Sciatic nerve (tissue), 2 donors: ENCODE measurements at regions not wholly inside any gene's neighbourhood (a gene's known extent, or its start where the extent isn't known, plus 50 kb on each side); places are given as distances from the start of the nearest gene placed in this dataset.
"Not testable (repeated sequence)": the region's sequence is repeated elsewhere in the genome, so short reads cannot be mapped to it uniquely, and the experiment has no call there.

ENCODE experiments used
- ATAC-seq: fragments of 200-7000 bp; cut with Tn5 transposase; one replicate; pipeline ENCODE4 v1.9.1; 2020; ENCODE audit warnings: mild to moderate bottlenecking, moderate library complexity
- DNase-seq: peaks from one replicate; pipeline ENCODE4 v3.0.0-alpha.2; 2020; ENCODE audit warnings: low spot score
- intact Hi-C: fragments of 100-400 bp; cut with DNase I; formaldehyde crosslinking; loops from one replicate; pipeline ENCODE4 v1.14.2; 2022
- donor health status: DM: no; HTN: no; CAD: no.
- donor health status: DM: no; HTN: no; CAD: no.

DNA sequence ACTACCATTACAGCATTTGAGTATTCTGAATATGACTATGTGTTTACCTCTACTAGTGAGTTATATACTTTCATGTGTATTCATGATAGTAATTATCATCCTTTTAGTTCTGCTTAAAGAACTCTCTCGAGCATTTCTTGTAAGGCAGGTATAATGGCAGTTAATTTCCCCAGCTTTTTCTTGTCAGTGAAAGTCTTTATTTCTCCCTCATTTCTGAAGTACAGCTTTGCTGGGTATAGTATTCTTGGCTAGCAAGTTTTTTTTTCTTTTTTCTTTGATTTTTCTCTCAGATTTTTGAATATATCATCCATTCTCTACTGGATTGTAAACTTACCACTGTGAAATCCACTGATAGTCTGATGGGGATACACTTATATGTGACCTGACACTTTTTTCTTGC, 165.9 kb upstream of the ARHGAP5 start:
- intact Hi-C loops: no loop called here
- DNase-seq (no peak), ATAC-seq (no peak)

DNA sequence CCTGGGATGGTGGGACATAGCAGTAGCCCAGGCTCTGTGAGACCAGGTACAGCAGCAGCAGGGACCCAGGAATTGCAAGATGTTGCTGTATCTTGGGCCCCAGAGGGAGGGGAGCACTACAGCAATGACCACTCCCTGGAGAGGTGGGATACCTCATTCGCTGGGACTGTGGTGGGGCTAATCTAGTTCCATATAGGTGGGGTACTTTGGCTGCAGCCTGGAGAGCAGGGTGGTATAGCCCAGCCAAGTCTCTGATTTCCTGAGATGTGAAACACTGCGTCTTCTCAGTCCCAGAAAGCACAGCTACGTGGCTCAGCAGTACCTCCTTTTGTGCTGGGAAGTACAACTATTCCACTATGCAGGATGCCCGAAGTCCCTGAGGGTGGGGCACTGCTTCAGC, 163.7 kb upstream of the ARHGAP5 start:
- no peak for DNase-seq
- intact Hi-C loops: no loop called here
- ATAC-seq: no peak

- ATAC-seq, DNase-seq, intact Hi-C loops: not testable (repeated sequence)
Observed at GRCh38 chr14:31918289-31918688, 158.8 kb upstream of the ARHGAP5 start.

DNA sequence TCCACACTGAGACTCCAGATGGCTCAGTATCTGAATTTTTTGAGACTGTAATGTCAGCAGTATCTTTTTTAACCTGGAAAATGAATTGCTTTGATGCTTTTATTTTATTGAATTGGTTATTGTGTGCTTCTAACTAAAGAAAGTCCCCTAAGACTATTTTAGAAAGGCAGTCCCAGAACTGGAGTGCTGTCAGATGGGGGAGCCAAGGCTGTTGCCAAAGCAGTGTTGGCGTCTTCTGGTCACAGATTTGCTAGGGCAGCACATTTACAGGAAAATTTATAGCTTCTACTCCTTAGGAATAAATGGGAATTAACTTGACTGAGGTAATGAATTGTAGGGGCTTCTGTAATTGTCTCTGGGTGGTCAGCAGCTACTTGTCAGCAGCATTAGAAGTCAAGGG, 157.1 kb upstream of the ARHGAP5 start:
- no peak for ATAC-seq
- DNase-seq: no peak
- intact Hi-C loops: no loop called here

GRCh38 chr14:31920989-31921650, 156.0 kb upstream of the ARHGAP5 start:
- intact Hi-C loops: no loop called here
- ATAC-seq: no peak
- no peak for DNase-seq

GRCh38 chr14:31921721-31922120, 155.4 kb upstream of the ARHGAP5 start:
- no peak for ATAC-seq
- DNase-seq: no peak
- intact Hi-C loops: no loop called here

DNA sequence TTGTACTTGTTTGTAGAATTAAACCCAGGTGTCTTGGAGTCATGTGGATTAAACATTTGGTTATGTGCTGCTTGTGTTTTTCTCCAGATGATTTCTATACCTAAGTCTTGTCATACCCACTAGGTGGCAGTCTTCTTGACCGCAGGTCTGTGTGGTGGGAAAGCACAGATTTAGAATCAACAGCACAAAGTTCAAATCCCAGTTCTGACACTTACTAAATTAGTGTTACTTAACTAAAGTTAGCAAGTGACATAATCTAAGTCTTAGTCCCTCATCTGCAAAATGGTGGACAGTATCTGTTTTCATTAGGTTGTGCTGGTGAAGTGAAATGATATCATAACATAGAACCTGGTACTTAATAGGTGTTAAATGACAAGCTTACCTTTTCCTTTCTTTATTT, 151.0 kb upstream of the ARHGAP5 start:
- peak; percentile 45 for ATAC-seq
- intact Hi-C loops: no loop called here
- no peak for DNase-seq

DNA sequence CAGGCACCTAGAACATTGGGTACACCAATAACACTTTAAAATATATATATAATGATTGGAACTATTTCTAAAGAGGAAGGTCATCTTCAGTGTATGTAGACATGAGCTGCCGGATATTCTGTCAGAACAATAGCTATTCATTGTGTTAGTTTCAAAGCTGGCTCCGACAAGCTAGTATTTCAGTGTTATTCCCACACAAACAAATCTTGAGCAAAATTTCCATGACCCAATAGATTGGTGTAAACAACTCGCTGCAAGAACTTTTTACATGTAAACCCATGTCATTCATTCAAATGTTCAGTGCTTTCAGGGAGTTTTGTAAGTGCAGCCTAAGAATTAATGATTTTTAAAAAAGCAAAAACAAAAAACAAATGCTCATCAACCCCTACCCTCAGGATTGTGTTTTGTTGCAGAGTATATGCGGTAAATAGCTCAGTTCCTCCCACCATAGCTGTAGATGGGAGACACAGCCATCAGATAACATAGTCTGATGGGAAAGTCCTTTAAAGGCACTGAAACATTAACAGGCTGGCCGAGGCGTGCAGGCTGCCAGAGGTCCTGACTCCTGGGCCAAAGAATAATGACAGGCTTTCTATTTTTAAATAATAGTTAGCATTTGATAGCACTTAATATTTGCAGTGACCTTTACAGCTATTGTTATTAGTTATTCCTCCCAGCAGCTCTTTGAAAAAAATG, 150.3 kb upstream of the ARHGAP5 start:
- intact Hi-C loops: no loop called here
- no peak for DNase-seq
- ATAC-seq: peak; percentile 59

DNA sequence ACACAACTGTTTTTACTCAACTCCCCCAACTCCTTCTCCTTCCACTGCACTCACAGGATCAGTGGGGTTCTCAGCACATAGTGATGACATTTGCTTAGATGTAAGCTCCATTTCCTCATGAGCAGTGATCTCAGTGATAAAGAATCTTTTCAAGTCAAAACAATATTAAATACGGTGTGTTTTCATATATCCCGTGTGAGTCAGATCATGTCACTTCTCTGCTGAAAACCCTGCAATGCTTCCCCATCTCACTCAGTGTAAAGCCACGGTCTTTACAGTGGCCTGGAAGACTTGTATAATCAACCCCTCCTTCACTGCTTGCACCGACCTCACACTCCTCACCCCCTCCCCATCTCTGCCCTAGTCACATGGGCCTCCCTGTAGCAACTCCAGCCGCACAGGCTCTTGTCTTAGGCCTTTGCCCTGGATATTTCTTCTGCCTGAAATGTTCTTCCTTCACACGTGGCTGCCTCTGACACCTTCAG, 149.7 kb upstream of the ARHGAP5 start:
- intact Hi-C loops: no loop called here
- ATAC-seq: peak; percentile 78

DNA sequence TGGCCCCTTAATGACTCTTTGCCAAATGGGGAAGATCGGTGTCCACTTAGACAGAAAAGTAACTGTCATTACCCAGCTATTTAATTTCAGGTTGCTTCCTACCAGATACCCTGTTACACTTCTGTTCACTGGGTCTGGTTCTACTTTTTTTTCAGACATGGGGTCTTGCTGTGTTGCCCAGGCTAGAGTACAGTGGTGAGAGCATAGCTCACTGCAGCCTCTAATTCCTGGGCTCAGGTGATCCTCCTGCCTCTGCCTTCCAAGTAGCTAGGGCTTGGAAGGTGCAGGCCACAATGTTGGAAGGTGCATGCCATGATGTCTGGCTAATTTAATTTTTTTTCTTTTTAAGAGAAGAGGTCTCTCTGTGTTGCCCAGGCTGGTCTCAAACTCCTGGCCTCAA, 147.0 kb upstream of the ARHGAP5 start:
- ATAC-seq (no peak), DNase-seq (no peak)
- intact Hi-C loops: loop anchor here (5.0 to 10.0 kb wide), 2 partner anchors 315 to 782 kb away; no protein-coding TSS in a partner anchor

More for the DNA sequence above, 149.7 kb upstream of the ARHGAP5 start:
- DNase-seq: no peak

DNA sequence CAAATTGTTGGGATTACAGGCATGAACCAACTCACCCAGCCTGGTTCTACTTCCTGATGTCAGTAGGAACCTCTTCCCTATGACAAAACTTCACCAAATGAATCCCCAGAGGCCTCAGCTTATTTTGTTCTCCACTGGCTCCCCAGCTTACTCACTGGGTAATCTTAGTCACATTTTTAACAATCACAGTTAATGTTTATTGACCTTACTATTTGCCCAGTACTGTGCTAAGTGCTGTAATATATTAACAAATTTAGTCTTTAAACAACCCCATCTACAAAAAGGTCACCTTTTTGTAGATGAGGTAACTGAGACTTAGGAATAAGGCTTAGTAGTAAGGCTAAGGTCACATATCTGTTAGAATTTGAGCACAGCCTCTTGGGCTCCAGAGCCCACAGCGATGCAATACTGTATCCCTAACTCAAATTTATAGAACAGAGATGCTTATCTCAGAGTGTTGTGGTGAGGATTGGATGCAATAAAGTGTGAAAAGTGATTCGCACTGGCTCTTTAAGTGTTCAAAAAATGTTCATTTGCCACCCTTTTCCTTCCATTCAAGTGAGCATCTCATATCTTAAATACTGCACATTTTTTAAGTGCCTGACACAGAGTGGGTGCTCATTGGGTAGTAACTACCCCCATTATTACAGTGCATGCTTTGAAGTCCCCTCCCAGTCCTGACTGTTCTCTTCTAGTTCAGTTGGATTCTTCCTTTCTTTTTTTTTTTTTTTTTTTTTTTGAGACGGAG, 146.4 kb upstream of the ARHGAP5 start:
- DNase-seq (no peak), ATAC-seq (no peak)
- intact Hi-C loops: loop anchor here (5.0 to 10.0 kb wide), 2 partner anchors 314 to 782 kb away; no protein-coding TSS in a partner anchor

DNA sequence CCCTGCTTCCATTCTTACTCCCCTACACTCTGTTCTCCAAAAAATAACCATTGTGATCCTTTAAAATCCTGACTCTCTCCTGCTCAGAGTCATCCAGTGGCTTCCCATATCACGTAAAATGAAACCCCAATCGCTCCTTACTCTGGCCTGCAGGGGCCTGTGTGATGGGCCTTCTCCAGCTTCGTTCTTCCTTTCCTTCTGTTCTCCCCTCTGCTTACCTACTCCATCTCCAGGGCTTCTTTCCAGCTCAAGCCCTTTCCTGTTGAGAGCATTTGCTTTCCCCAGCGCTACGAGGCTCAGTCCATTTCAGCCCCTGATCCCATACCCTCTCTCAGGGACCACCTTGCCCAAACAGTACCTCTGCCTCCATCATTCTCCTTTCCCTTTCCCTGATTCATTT, 144.4 kb upstream of the ARHGAP5 start:
- ATAC-seq (no peak), DNase-seq (no peak)
- intact Hi-C loops: loop anchor here (5.0 to 10.0 kb wide), 2 partner anchors 312 to 780 kb away; no protein-coding TSS in a partner anchor

DNA sequence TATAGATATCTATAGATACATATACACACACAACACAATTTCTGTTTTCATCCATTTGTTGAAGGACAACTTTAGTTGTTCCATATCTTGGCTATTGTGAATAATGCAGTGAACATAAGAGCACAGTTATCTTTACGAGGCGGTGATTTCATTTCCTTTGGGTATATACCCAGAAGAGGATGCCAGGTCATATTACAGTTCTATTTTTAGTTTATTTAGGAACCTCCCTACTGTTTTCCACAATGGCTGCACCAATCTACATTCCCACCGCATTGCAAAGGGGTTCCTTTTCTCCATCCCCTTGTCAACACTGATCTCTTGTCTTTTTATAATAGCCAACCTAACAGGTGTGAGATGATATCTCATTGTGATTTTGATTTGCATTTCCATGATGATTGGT, 143.4 kb upstream of the ARHGAP5 start:
- intact Hi-C loops: loop anchor here (5.0 to 10.0 kb wide), 2 partner anchors 311 to 779 kb away; no protein-coding TSS in a partner anchor
- ATAC-seq: no peak
- no peak for DNase-seq

DNA sequence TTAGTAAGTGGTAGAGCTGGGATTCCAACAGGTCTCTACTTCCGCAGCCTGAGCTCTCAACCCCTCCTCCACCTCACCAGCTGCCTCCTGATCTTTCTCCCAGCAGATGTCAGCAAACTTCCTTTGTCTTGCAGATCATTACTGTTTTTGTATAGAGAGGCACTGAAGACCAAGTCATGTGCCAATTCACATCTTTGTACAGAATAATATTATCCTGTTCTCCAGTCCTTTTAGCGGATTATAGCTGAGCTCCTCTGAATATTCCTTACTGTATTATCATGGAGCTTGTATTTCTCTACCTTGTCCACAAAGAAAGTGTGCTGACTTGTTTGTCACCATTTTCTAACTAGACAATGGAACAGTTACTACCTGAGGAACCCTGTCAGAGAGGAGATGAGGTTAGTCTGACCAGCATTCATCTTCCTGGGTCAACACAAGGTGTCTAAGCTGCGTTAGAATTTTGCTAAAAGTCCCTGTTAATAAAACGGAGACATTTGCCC, 142.3 kb upstream of the ARHGAP5 start:
- intact Hi-C loops: loop anchor here (5.0 to 10.0 kb wide), 2 partner anchors 310 to 777 kb away; no protein-coding TSS in a partner anchor
- no peak for DNase-seq
- ATAC-seq: peak; percentile 91

- intact Hi-C loops: loop anchor here (10.0 kb wide), 1 partner anchor 309 kb away; no protein-coding TSS in a partner anchor
- no peak for ATAC-seq
Observed at GRCh38 chr14:31935391-31935790, 141.7 kb upstream of the ARHGAP5 start.

DNA sequence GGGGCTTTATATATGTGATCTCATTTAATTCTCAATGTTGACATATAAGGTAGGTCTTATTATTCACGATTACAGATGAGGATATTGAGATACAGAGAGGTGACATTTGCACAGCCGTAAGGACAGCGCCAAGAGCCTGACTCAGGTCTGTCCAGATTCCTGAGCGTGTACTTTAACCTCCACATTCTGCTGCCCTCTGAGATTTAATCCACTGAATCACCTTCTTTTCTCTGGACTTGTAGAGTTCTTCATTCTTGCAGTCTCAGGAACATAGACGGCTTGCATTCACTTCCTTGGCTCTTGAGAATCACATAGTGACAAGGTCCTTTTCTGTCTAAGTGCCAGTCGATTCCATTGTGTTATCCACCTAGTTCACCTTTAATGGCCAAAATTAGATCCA, 141.0 kb upstream of the ARHGAP5 start:
- intact Hi-C loops: loop anchor here (10.0 kb wide), 1 partner anchor 309 kb away; no protein-coding TSS in a partner anchor
- DNase-seq: no peak
- no peak for ATAC-seq

More at GRCh38 chr14:31935391-31935790, 141.7 kb upstream of the ARHGAP5 start:
- DNase-seq: no peak

DNA sequence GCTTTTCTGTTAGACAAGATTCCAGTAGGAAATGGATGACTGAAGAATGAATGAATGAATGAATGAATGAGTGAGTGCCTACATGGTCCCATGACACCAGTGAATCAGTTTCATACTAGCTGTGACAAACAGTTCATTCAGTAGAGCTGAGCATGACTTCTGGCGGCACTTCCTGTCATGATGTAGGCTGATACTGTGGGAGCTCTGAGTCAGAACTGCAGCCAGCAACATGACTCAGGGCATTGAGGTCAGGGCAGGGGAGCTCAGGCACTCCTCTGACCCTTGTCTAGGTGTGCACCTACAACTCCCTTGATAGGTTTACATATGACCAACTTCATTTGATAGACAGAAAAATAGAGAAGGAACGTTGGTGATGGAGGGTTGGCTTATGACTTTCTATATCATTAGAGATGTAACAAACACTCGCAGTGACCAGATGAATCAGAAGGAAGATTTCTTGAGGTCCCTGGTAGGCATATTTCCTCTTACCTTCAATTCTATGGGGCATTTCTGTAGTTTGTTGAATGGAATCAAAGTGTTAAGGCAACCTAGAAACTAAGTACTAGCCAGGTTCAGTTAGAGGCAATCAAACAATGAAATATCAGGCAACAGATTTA, 139.3 kb upstream of the ARHGAP5 start:
- ATAC-seq (peak; percentile 69), DNase-seq (peak; percentile 63)
- intact Hi-C loops: loop anchor here (10.0 kb wide), 1 partner anchor 307 kb away; no protein-coding TSS in a partner anchor

- no peak for DNase-seq
- ATAC-seq: no peak
- intact Hi-C loops: loop anchor here (10.0 kb wide), 1 partner anchor 305 kb away; no protein-coding TSS in a partner anchor
Observed at GRCh38 chr14:31939934-31940333, 137.2 kb upstream of the ARHGAP5 start.

DNA sequence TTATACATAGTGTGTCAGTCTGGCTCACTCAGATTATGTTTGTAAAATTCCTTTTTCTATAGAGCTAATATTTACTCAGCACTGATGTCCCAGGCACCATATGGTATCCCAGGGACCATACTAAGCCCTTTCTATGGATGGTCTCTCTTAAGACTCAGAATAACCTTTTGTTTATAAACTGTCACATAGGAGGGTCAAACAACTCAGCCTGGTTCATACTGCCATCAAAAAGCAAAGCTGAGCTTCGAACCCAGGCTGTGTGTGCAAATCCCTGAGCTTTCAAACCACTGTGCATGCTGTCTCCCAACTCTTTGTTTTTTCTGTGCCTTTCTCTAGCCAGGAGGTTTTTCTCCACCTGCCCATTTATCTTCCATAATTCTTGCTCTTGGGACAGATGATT, 135.6 kb upstream of the ARHGAP5 start:
- intact Hi-C loops: no loop called here
- ATAC-seq: no peak
- no peak for DNase-seq
